ENCODE measurements at regions not wholly inside any gene's neighbourhood (a gene's known extent, or its start where the extent isn't known, plus 50 kb on each side); places are given as distances from the start of the nearest gene placed in this dataset.

GRCh38 chr13:111917086-111917485 lies 149.9 kb upstream of the SOX1 start:
- no peak for TF ChIP-seq CTCF (IDR thresholded peaks at IDR 0.05)
- TF ChIP-seq POLR2A (IDR thresholded peaks at IDR 0.05) = no peak

Data from body of pancreas (tissue), 4 donors.